ENCODE measurements at regions not wholly inside any gene's neighbourhood (a gene's known extent, or its start where the extent isn't known, plus 50 kb on each side); places are given as distances from the start of the nearest gene placed in this dataset.

DNA sequence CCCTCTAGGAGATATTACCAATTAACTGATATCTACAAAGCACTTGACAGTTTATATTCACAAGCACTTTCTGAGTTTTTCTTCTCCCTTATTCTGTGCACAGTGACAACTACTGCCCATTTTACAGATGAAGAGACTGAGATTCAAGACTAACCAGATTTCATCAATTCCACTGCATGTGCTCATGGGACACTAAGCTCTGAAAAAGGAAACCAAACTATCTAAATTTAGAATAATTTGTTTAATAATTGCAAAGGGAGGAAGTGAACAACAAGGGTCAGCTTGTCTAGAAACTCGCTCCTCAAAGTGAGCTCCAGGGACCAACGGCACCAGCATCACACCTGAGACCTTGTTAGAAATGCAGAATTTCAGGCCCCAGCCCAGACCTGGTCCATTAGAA lies 50.8 kb upstream of the MYLIP start:
- TF ChIP-seq CTCF (conservative IDR thresholded peaks at IDR 0.05 in 1 of 2, IDR thresholded peaks at IDR 0.05 in 1 of 2; ENCODE audit: extremely low read depth in 1 of 2, insufficient read depth in 1 of 2, low read depth in 1 of 2, low read length in 2 of 2): no peak
- no peak for TF ChIP-seq EZH2 (IDR thresholded peaks at IDR 0.05; ENCODE audit: borderline replicate concordance, low read length)

All from mammary epithelial cell (primary cell).